Thoracic aorta (tissue), 2 donors: ENCODE measurements at regions not wholly inside any gene's neighbourhood (a gene's known extent, or its start where the extent isn't known, plus 50 kb on each side); places are given as distances from the start of the nearest gene placed in this dataset.

ENCODE experiments used
- ATAC-seq: fragments of 150-250 bp; one replicate; pipeline ENCODE4 v1.8.0; 2017; ENCODE audit warnings: low read depth; ENCODE audit not compliant: insufficient number of reproducible peaks, low FRiP score
- DNase-seq: peaks from one replicate; pipeline ENCODE4 v3.0.0-alpha.2; 2020; ENCODE audit warnings: low spot score
- H3K27ac ChIP-seq, 2 donors: fragments of 200-600 bp; sonication (generic); 1 replicate in 1 of 2; 2 replicates in 1 of 2; pipeline ENCODE4 v1.5.1; 2016; ENCODE audit warnings: mild to moderate bottlenecking in 2 of 2, moderate library complexity in 2 of 2
- H3K27me3 ChIP-seq: fragments of 200-600 bp; sonication (generic); replicated peaks from 2 replicates; pipeline ENCODE4 v1.6.0; 2016; ENCODE audit warnings: mild to moderate bottlenecking; ENCODE audit not compliant: insufficient read depth
- H3K36me3 ChIP-seq: fragments of 200-600 bp; sonication (generic); one replicate; pipeline ENCODE4 v1.5.1; 2016
- H3K4me1 ChIP-seq, 2 donors: fragments of 200-600 bp; sonication (generic); 1 replicate in 1 of 2; 2 replicates in 1 of 2; pipeline versions ENCODE4 v1.5.1 to v1.6.0; 2016; ENCODE audit warnings: low read depth in 2 of 2, mild to moderate bottlenecking in 1 of 2; ENCODE audit not compliant: control insufficient read depth in 1 of 2
- H3K4me3 ChIP-seq: fragments of 200-600 bp; sonication (generic); 2 replicates; pipeline ENCODE4 v1.5.1; 2016; ENCODE audit warnings: mild to moderate bottlenecking
- H3K9me3 ChIP-seq: fragments of 200-600 bp; sonication (generic); 2 replicates; pipeline ENCODE4 v1.5.1; 2016
- CTCF ChIP-seq: fragments of 200-600 bp; sonication (generic); IDR thresholded peaks from one replicate; pipeline ENCODE4 v1.5.1; 2019; ENCODE audit warnings: antibody characterized with exemption

- H3K36me3 ChIP-seq: no peaks in the 10 kb centered on the region
- no peak for ATAC-seq
- H3K27me3 ChIP-seq: no peaks in the 10 kb centered on the region
- no peaks in the 10 kb centered on the region for H3K4me1 ChIP-seq
- H3K4me3 ChIP-seq: no peak overlapping the region
- H3K27ac ChIP-seq: no peak overlapping the region
- H3K9me3 ChIP-seq: no peaks in the 10 kb centered on the region
- TF ChIP-seq CTCF: no peak
- no peak for DNase-seq
Measured at GRCh38 chr2:82109418-82109817, 1804.9 kb upstream of the LRRTM1 start.

GRCh38 chr2:82098617-82099016, 1794.1 kb upstream of the LRRTM1 start:
- no peaks in the 10 kb centered on the region for H3K36me3 ChIP-seq
- ATAC-seq: no peak
- no peaks in the 10 kb centered on the region for H3K4me1 ChIP-seq
- H3K27me3 ChIP-seq: no peaks in the 10 kb centered on the region
- no peak for TF ChIP-seq CTCF
- no peaks in the 10 kb centered on the region for H3K9me3 ChIP-seq
- H3K27ac ChIP-seq: no peak overlapping the region
- no peak for DNase-seq
- no peak overlapping the region for H3K4me3 ChIP-seq

GRCh38 chr2:82089518-82089917, 1785.0 kb upstream of the LRRTM1 start:
- ATAC-seq (no peak), DNase-seq (no peak)
- H3K9me3 ChIP-seq: no peaks in the 10 kb centered on the region
- no peak overlapping the region for H3K4me3 ChIP-seq
- TF ChIP-seq CTCF: no peak
- H3K4me1 ChIP-seq: no peaks in the 10 kb centered on the region
- no peak overlapping the region for H3K27ac ChIP-seq
- H3K36me3 ChIP-seq: no peaks in the 10 kb centered on the region
- H3K27me3 ChIP-seq: no peaks in the 10 kb centered on the region

GRCh38 chr2:82084679-82085392, 1780.3 kb upstream of the LRRTM1 start:
- DNase-seq: no peak
- Histone ChIP-seq H3K4me3 (no peak overlapping the region), H3K27ac (no peak overlapping the region), H3K36me3 (no peaks in the 10 kb centered on the region), H3K27me3 (no peaks in the 10 kb centered on the region), H3K9me3 (no peaks in the 10 kb centered on the region), H3K4me1 (no peaks in the 10 kb centered on the region)
- TF ChIP-seq CTCF: no peak
- ATAC-seq: no peak

- Histone ChIP-seq H3K27ac (no peak overlapping the region), H3K27me3 (no peaks in the 10 kb centered on the region), H3K4me1 (no peaks in the 10 kb centered on the region), H3K36me3 (no peaks in the 10 kb centered on the region), H3K9me3 (no peaks in the 10 kb centered on the region), H3K4me3 (no peak overlapping the region)
- DNase-seq (no peak), ATAC-seq (no peak)
- TF ChIP-seq CTCF: no peak
Measured at GRCh38 chr2:82075875-82076274, 1771.3 kb upstream of the LRRTM1 start.
